ENCODE measurements at regions not wholly inside any gene's neighbourhood (a gene's known extent, or its start where the extent isn't known, plus 50 kb on each side); places are given as distances from the start of the nearest gene placed in this dataset.

DNA sequence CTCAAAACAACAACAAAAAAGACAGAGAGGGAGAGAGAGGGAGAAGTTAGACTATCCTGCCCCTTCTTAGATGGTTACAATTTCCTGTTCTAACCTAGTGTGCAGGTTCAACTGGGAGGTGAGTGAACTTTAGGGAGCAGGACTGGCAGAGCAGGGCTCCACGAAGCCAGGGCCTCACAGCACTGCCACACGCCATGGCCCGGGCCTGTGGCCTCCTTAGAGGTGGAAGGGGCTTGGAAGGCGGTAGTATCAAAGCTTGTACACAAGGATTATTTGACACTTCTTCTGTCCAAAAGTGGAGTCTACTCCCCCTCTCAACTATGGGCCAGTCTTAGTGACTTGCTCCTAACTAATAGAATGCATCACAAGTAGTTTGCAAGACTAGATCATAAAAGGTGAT, 62.9 kb upstream of the TMEM72 start:
- TF ChIP-seq, protein P1, sequence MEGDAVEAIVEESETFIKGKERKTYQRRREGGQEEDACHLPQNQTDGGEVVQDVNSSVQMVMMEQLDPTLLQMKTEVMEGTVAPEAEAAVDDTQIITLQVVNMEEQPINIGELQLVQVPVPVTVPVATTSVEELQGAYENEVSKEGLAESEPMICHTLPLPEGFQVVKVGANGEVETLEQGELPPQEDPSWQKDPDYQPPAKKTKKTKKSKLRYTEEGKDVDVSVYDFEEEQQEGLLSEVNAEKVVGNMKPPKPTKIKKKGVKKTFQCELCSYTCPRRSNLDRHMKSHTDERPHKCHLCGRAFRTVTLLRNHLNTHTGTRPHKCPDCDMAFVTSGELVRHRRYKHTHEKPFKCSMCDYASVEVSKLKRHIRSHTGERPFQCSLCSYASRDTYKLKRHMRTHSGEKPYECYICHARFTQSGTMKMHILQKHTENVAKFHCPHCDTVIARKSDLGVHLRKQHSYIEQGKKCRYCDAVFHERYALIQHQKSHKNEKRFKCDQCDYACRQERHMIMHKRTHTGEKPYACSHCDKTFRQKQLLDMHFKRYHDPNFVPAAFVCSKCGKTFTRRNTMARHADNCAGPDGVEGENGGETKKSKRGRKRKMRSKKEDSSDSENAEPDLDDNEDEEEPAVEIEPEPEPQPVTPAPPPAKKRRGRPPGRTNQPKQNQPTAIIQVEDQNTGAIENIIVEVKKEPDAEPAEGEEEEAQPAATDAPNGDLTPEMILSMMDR (IDR thresholded peaks at IDR 0.05): no peak
- no peak for TF ChIP-seq EP300 (IDR thresholded peaks at IDR 0.05)
- TF ChIP-seq POLR2A (IDR thresholded peaks at IDR 0.05): no peak
